Activated CD4-positive, alpha-beta T cell treated with anti-CD3 and anti-CD28 coated beads, Interleukin-2, Interleukin-6, amounts not matched to agents 100 ng/mL and 50 ng/mL, durations not matched to agents 16 hours and 8 hours (primary cell): ENCODE measurements at regions not wholly inside any gene's neighbourhood (a gene's known extent, or its start where the extent isn't known, plus 50 kb on each side); places are given as distances from the start of the nearest gene placed in this dataset.
A peak's percentile ranks its signal among the peaks of the same experiment; 100 is the strongest.

Source experiments
- DNase-seq: peaks from one replicate; pipeline ENCODE4 v3.0.0-alpha.2; 2020

DNA sequence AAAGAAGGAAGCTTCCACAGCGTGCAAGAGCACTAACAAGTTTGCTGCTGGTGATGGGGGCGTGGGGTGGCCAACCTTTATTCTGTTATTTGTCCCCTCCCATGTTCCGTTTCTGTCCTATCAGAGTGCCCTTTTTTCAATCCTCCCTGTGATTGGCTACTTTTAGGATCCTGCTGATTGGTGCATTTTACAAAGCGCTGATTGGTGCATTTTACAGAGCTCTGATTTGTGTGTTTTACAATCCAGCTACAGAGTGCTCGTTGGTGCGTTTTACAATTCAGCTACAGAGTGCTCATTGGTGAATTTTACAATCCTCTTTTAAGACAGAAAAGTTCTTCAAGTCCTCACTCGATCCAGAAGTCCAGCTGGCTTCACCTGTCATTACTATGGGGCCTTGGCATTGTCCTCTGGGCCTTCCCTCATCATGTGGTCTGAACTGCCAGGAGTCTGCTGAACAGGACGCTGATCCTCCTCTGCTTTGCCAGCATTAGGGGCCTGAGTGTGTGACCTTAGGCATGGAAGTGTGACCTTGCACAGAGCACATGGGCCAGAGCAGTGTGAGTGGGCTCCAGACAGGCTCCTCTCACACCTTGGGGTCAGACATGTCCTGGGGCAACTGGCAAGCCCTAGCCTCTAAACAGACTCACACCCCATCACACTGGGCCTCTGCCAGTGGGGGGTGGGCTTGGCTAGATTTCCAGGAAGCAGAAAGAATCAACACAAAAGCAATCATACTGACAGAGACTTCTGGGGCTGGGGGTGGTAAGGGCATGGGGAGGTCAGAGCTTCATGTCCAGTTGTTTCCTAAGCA, 167.4 kb downstream of the PTPN20 start:
- DNase-seq: no peak

DNA sequence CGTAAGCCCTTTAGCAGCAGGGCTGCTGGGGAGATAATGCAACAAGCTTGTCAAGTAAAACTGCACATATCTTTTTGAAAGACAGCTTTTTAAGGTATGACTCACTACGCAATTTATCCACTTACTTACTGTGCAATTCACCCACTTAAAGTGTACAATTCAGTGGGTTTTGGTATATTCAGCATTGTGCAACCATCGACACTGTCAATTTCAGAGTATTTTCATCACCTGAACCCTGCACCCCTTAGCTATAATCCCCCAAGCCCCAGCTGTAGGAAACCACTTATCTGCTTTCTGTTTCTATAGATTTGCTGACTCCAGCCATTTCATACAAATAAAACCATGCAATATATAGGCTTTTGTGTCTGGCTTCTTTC, 168.0 kb downstream of the PTPN20 start:
- DNase-seq: peak; percentile 1

DNA sequence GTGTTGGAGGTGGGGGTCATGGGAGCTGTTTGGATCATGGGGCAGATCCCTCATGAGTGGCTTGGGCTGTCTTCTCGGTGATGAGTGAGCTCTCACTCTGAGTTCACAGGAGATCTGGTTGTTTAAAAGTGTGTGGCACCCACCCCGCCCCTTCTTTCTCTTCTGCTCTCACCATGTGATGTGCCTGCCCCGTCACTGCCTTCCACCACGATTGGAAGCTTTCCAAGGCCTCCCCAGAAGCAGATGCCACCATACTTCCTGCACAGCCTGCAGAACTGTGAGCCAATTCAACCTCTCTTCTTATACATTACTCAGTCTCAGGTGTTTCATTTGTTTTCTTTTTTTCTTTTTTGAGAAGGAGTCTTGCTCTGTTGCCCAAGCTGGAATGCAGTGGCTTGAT, 170.0 kb downstream of the PTPN20 start:
- no peak for DNase-seq

DNA sequence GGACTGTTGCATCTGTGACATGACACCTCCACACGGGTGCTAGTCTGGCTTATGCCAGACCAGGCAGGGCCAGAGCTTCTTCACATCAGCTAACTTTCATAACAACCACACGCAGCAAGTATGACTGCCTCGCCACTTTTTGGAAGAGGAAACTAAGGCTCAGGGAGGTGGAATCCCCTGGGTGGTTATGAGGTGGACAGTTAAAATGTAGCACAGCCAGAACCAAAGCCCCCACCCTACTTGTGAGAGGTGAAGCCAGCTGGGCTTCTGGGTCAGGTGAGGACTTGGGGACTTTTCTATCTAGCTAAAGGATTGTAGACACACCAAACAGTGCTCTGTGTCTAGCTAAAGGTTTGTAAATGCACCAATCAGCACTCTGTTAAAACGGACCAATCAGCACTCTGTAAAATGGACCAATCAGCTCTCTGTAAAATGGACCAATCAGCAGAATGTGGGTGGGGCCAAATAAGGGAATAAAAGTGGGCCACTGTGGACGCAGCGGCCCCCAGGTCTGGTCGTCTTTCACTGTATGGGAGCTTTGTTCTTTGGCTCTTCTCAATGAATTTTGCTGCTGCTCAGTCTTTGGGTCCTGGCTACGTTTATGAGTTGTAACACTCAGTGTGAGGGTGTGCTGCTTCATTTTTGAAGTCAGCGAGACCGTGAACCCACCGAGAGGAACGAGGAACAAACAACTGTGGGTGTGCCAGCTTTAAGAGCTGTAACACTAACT, 171.0 kb downstream of the PTPN20 start:
- no peak for DNase-seq

DNA sequence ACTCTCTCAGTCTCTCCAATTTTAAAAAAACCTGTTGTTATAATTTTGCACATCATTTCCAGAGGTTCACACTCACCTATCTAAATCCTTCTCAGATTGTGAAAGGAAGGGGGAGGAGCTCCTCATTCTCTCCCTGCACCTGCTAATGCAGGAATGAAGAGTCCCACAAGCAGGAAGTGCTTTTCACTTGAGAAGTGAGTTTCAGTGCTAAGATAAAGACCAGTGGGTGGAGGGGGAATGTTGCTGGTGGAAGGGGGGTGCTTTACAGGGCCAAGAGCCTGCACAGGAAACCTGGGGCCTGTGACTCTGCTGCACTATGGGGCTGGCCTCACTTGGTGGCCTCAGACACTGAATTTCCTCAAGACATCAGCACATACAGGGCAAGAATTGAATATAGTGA, 176.4 kb downstream of the PTPN20 start:
- DNase-seq: no peak

DNA sequence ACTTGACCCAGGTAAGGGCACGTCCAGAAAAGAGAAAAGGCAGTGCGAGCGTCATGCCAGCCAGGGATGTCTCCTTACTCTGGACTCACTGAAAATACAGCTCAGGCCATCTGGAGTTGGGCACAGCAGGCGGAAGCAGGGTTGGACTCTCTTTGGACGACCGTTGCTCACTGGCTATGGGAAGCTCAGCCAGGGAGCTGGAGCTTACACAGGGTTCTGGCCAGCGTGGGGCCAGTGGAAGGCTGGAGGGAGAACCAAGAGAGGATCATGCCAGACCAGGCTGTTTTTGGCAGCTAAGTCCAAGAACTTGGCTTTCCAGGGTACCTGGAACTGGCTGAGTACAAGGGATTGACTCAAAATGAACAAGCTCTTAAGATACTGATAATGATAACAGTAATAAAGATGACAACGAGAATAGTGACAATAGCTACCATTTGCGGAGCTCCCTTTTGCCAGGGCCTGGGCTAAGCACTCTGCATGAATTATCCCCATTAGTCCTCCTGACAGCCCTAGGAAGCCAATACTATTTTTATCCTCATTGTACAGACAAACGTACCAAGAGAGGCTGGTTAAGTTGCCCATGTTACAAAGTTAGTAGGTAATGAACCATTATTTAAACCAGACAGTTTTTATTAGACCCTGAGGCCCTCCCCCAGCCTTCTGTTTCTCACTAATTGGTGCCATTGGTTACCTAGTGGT, 177.6 kb downstream of the PTPN20 start:
- no peak for DNase-seq

DNA sequence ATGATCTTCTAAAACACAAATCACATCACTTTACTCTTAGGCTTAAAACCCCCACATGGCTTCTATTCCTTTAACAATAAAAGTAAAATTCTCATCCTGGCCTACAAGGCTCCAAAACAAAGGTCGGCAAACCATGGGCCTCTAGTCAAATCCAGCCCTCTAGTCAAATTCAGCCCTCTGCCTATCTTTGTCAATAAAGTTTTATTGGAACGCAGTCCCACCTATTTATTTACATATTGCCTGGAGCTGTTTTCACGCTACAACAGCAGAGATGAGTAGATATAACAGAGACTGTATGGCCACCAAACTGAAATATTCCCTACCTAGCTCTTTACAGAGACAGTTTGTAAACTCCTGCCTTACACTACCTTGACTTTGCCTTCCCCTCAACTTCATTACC, 178.8 kb downstream of the PTPN20 start:
- no peak for DNase-seq

DNA sequence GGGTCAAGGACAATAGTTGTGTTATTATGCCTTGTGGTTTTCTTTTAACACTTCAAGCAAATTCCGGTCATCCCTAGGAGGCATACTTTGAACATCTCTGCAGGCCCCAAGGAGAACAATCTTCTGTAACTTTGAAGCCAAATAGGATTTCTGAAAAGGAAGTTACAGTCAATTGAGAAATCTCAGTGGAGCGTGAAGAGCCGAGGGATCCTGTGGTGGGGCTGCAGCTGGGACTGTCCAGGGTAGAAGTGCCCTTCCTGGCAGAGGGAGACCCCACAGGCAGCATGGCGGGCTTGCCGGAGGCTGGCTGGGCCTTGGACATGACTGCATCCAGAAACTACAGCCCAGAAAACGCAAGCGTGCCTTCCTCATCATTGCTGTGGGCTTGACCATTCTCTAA, 179.7 kb downstream of the PTPN20 start:
- DNase-seq: no peak

DNA sequence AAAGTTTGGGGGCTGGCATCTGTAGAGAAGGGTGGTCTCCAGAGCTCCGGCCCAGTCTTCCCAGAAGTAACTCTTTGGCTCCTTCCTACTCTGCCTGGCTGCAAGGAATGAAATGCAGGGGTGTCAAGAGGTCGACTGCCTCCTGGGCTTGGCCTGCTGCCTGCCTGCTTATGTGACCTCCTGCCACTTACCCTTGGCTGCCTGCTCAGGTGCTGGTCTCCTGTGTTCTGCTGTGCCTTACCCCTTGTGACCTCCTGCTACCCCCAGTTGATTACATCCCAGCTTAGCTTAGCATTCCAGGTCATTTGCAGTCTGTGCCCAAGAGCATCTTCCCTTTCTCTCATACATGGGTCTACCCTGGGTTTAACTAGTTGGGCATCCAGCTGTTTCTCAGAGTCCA, 180.2 kb downstream of the PTPN20 start:
- no peak for DNase-seq

DNA sequence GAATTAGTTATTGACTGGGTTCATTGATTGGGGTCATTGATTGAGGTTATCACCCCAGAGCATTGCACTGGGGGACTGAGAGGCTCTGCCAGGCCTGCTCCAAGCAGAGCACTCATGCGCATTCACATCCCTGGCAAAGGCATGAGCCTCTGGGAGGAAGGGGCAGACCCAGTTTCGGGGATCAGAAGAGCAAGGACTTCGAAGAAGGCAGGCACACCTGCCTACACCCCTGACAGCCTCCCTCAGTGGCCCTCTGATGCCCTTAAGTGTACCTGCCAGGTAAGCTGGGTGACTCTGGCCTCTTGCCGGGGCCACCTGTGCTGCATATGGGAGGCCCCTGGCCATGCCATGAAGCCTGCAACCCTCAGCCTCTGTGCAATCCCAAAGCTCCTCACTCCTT, 181.1 kb downstream of the PTPN20 start:
- DNase-seq: no peak

DNA sequence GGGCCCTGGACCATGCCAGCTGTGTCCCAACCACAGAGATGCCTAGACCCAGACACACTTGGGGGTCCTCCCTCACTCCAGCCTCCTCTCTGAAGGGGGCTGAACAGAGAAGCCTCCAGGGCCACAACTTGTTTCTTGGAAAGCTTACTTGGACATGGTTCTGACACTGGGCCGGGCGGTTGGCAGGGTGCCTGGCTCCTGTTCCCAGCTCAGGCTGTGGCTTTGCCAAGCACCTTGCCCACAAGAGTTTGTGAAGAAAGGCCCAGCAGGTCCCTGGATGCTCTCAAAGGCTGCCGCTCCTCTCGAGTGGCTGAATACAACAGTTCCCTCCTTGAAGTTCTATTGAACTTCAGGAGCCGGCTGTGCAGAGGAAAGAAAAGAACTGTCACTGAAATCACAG, 181.6 kb downstream of the PTPN20 start:
- no peak for DNase-seq

DNA sequence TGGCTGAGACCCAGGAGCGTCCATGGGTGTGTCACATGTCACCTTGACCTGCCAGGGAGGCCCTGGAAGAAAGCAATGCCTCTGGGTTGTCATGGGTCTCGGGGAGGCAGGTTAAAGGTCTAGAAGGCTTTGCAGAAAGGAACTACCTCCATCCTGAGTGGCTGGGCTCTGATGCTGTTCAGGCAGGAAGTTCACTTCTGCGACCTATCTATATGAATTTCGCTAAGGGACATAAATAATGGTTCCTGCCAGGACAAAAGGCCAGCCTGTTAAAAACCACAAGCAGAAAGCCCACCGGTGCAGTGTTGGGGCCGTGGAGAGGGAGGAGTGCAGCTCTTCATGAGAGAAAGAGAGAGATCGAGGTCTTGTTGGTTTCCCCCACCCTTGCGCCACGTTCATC, 182.9 kb downstream of the PTPN20 start:
- DNase-seq: no peak

DNA sequence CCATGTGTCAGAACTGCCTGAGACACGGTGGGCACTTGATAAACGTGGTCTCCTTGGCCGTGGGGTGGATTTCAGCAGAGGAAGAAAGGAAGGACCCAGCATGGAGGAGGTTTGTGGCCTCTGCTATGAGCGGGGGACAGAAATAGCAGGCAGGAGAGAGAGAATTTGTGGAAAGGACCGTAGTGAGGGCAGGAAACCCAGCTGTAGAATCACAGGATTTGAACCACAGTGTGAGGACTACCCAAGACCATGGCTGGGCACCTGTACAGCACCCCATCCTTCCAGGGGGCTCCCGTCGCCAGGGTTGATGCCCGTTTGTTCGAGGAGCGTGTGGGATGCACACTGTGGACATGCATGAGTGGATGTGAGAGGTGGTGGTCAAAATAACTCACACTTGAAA, 183.4 kb downstream of the PTPN20 start:
- DNase-seq: no peak

DNA sequence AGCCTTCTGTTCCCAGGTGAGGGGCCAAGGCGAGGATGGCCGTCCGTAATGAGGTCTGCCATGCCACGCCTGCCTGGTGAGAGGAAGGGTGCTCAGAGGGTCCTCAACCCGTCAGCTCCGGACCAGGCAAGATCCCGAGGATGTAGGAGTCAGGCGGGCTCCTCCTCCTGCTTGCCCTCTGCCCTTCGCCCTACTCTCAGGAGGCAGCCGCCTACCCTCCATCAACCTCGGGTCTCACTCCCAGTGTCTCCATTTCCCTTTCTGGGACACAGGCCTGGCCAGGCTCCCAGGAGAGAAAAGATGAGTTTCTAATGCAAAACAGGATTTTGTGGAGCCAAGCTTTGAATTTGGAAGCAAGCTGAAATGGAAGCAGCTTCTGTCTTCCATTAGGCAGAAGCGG, 184.0 kb downstream of the PTPN20 start:
- DNase-seq: no peak

DNA sequence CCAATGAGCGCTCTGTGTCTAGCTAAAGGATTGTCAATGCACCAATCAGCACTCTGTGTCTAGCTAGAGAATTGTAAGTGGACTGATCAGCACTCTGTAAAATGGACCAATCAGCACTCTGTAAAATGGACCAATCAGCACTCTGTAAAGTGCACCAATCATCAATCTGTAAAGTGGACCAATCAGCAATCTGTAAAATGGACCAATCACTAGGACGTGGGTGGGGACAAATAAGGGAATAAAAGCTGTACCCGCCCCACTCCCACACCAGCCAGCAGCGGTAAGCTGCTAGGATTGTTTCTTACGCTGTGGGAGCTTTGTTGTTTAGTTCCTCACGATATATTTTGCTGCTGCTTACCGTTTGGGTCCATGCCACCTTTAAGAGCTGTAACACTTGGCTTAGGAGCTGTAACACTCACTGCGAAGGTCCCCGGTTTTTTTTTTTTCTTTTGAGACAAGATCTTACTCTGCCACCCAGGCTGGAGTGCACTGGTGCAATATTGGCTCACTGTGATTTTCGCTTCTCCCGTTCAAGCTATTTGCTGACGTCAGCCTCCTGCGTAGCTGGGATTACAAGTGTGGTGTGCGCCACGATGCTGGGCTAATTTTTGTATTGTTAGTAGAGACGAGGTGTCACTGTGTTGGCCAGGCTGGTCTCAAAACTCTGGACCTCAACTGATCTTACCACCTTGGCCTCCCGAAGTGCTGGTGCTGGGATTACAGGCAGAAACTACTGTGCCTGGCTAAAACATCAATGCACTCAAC, 184.8 kb downstream of the PTPN20 start:
- no peak for DNase-seq

DNA sequence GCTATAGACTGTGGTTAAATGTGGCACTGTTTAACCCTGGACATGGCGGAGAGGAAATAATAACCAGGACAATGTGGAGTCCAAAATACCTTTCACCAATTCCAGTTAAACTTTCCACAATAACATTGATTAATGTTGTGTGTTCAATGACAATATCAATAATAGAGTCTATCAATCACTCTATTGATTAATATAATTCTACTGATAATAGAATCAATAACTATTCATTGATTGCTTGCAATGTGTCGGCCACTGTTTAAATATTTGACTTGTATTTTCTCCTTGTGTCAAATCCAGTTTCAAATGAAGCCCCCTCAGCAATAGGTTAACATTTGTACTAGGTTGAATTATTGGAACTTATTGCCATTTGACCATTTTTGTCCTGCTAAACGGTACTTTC, 187.0 kb downstream of the PTPN20 start:
- no peak for DNase-seq

DNA sequence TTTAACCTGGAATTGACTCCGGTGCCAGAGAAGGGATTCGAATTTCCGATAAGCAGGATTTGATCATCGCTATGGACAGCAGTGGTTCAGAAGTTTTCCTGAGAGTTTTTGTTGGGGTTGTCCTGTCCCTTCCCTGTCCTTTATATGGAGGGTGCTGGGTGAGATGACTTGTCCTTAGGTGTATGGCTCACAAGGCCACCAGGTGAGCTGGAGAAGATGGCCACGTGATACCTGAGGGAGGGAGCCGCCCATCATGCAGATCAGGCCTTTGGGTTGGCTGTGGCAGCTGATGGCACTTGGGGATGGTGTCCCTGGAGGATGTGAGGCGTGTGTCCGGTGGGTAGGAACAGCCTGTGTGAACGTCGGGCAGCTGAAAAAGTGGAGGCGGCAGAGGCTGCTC, 187.7 kb downstream of the PTPN20 start:
- no peak for DNase-seq

DNA sequence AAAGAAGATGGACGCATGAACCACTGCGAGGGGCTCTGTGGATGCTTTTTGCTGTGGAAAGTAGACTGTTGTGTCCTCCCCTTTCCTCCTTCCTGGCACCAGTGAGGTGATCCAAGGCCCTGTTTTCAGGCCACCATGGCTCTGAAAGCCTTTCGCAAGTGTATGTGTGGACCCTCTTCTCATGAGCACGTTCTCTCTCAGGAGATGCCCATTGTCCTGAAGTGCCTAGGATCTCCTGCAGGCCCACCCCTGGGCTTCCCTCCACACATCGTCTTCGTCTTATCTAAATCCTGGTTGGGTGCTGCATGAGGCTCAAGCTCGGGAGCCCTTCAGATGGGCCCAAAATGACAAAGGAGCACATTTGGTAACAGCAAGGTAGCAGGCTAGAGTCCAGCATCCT, 188.2 kb downstream of the PTPN20 start:
- no peak for DNase-seq

DNA sequence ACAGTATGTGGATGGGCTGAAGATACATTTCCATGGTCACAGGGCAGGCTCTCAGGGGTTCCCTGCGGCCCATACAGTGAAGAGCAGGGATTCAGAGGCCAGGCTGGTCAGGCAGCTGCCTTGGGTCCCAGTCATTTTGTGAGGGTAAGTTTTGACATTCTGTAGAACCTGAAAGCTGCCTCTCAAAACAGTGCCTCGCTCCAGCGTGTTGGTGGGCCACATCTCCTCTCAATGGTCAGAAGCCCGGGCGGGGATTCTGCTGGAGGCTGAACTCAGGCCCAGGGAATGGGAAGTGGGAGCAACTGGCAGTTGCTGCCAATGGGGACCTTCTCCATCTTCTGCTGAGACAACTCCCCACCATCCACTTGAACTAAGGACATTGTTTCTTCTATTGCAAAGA, 190.0 kb downstream of the PTPN20 start:
- no peak for DNase-seq

DNA sequence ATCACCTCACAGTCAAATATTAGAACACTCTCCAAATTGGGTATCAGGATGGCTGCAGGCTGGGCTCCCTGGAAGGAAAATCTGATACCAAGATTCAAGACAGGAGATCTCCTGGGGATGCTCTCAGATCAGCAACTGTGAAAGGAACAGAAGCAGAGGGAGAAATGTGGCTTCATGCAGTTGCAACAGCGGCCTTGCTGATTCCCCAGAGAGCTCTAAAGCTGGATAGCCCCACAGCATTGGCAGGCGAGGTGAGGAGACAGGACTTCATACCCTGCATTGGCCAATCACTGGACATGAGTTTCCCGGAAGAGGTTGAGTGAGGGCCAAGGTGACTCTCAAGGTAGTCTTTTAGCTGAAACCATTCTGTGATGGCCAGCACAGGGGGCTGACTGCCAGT, 190.6 kb downstream of the PTPN20 start:
- no peak for DNase-seq

DNA sequence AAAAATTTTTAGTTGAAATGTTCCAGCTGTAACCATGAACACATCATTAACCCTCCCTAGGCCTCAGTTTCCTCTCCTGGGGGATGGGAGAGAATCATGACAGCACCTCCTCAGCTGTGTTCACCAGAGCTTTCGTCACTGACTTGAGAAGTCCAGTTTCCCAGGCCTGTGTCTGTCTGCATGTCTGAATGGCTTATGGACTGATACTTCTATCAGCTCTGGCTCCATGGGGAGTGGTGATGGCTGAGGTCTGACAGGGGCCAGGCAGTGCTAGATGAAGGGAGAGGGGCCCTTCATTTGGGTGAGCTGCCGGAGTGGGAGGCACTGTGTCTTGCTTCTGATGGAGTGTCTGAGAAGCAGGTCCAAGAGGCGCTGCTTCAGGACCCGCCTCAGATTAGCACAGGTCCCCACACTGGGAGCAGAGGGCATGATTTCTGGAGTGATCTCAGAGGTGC, 192.9 kb downstream of the PTPN20 start:
- no peak for DNase-seq

DNA sequence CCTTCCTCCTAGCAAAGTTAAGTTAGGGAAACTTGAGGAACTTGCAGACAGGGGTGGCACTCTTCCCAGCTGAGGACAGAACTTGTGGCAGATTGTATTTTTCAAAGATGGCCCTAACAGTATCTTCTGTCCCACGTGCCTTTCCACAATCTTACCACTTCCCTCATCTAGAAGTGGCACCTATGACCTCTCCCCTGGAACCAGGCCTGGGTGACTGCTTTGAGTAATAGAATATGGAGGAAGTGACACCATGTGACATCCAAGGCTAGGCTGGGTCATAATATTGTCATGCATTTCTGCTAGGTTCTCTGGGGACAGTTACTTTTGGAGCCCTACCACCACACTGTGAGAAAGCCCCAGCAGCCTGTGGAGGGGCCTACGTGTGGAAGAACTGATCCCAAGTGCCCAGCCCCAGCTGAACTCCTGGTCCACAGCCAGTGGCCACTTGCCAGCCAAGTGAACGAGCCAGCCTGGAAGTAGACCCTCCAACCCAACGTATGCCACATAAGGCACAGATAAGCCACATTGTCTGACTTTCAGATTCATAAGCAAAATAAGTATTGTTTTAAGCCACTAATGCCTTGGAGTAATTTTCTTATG, 193.7 kb downstream of the PTPN20 start:
- DNase-seq: no peak
